ENCODE measurements at regions not wholly inside any gene's neighbourhood (a gene's known extent, or its start where the extent isn't known, plus 50 kb on each side); places are given as distances from the start of the nearest gene placed in this dataset.

- no peak overlapping the region for H2BK5ac ChIP-seq (ENCODE audit: low read depth, low read length)
- H2BK20ac ChIP-seq (ENCODE audit: low read length): no peak overlapping the region
- no peak overlapping the region; a peak in 1 of 7 replicates for H3K9ac ChIP-seq (replicated peaks in 1 of 4; ENCODE audit: extremely low read depth in 1 of 4, low read depth in 3 of 4, low read length in 3 of 4)
- 66% methylated on average over 2 of the region's 2 CpGs; no CpG with 5 or more reads in 1 of the 2 experiments for WGBS, 2 experiments (ENCODE audit: extremely low coverage in 1 of 2, insufficient coverage in 1 of 2, insufficient read length in 1 of 2, insufficient replicate concordance in 2 of 2, low coverage in 1 of 2, low lambda C conversion rate in 2 of 2, missing lambda C conversion rate in 1 of 2)
- peaks cover 7% of the 10 kb centered on the region; the same call in 1 of the 2 replicates for H3K23me2 ChIP-seq (ENCODE audit: low read depth, low read length)
- no peak overlapping the region for H3K18ac ChIP-seq (ENCODE audit: extremely low read depth, low read length)
- ChIA-PET CTCF (ENCODE audit: partially characterized antibody) (no interaction called here), POLR2A (ENCODE audit: partially characterized antibody) (no interaction called here)
- no peak overlapping the region for H3K56ac ChIP-seq (replicated peaks; ENCODE audit: insufficient read length, low read depth, low read length)
- no peak overlapping the region for H4K5ac ChIP-seq (ENCODE audit: insufficient read length, low read depth, low read length)
- H3K27me3 ChIP-seq (replicated peaks in 1 of 4; ENCODE audit: control insufficient read depth in 3 of 4, extremely low read depth in 1 of 4, insufficient read depth in 3 of 4, low read length in 3 of 4): no peaks in the 10 kb centered on the region
- H3K27ac ChIP-seq (ENCODE audit: low read depth, low read length): no peak overlapping the region
- DNase-seq (ENCODE audit: low read depth in 1 of 2, low spot score in 2 of 2) (no peak), FAIRE-seq (no peak)
- H3K4ac ChIP-seq (replicated peaks; ENCODE audit: insufficient read length, low read depth, low read length): no peak overlapping the region
- no peak overlapping the region for H2AFZ ChIP-seq (ENCODE audit: low read length)
- H3K79me1 ChIP-seq (ENCODE audit: low read depth, low read length): no peaks in the 10 kb centered on the region
- no peak overlapping the region for H3K14ac ChIP-seq (ENCODE audit: insufficient read length)
- no peak overlapping the region for H2BK120ac ChIP-seq (replicated peaks; ENCODE audit: low read depth, low read length)
- peak overlapping the region in 1 of 2 experiments; percentile 18; a peak in 3 of 4 replicates for H3K4me2 ChIP-seq (ENCODE audit: insufficient read depth in 1 of 2, low read depth in 2 of 2, low read length in 2 of 2)
- peaks cover 0 to 17% (median 7%) of the 10 kb centered on the region in 4 experiments; a peak in 5 of 7 replicates for H3K4me1 ChIP-seq (replicated peaks in 1 of 4; ENCODE audit: control insufficient read depth in 3 of 4, insufficient read depth in 4 of 4, low read length in 3 of 4)
- no peak overlapping the region for H3K23ac ChIP-seq (ENCODE audit: insufficient read length)
- H4K8ac ChIP-seq (ENCODE audit: extremely low read depth, insufficient read depth, low read length): no peak overlapping the region
- H3K4me3 ChIP-seq (ENCODE audit: extremely low read depth in 1 of 4, insufficient read depth in 2 of 4, low read depth in 3 of 4, low read length in 4 of 4): no peak overlapping the region
- H4K91ac ChIP-seq (replicated peaks; ENCODE audit: insufficient read length, low read length): no peak overlapping the region
- no peak overlapping the region for H2AK5ac ChIP-seq (ENCODE audit: low read depth, low read length)
- H2BK12ac ChIP-seq (ENCODE audit: low read depth, low read length): no peak overlapping the region
- no peaks in the 10 kb centered on the region for H3K9me3 ChIP-seq (ENCODE audit: insufficient read depth in 2 of 2, low read depth in 1 of 2, low read length in 1 of 2)
- H3K79me2 ChIP-seq (ENCODE audit: control insufficient read depth in 1 of 2, insufficient read depth in 2 of 2, low read length in 2 of 2): peaks cover 0 to 21% of the 10 kb centered on the region in 2 experiments; a peak in 3 of 4 replicates
- H3K36me3 ChIP-seq (ENCODE audit: control insufficient read depth in 2 of 4, insufficient read depth in 4 of 4, low read length in 3 of 4): no peaks in the 10 kb centered on the region
- no peaks in the 10 kb centered on the region for H4K20me1 ChIP-seq (replicated peaks in 1 of 2; ENCODE audit: control insufficient read depth in 1 of 2, insufficient read depth in 2 of 2, low read length in 2 of 2)
- no peak overlapping the region for H2BK15ac ChIP-seq (ENCODE audit: low read length)
- TF ChIP-seq TEAD4 (IDR thresholded peaks at IDR 0.05; ENCODE audit: low read depth, low read length) (no peak), GABPA (IDR thresholded peaks at IDR 0.05; ENCODE audit: borderline replicate concordance, insufficient read depth, low read length) (no peak), KDM4A (IDR thresholded peaks at IDR 0.05; ENCODE audit: low read depth, low read length, severe bottlenecking) (no peak), BACH1 (IDR thresholded peaks at IDR 0.05; ENCODE audit: low read length) (no peak), CEBPB (IDR thresholded peaks at IDR 0.05; ENCODE audit: low read depth, low read length) (no peak), KDM1A (IDR thresholded peaks at IDR 0.05; ENCODE audit: borderline replicate concordance, low read length) (no peak), SUZ12 (IDR thresholded peaks at IDR 0.05; ENCODE audit: low read length) (no peak), HDAC2 (IDR thresholded peaks at IDR 0.05; ENCODE audit: borderline replicate concordance in 1 of 2, low read depth in 2 of 2, low read length in 2 of 2) (no peak)
- TF ChIP-seq, protein P1, sequence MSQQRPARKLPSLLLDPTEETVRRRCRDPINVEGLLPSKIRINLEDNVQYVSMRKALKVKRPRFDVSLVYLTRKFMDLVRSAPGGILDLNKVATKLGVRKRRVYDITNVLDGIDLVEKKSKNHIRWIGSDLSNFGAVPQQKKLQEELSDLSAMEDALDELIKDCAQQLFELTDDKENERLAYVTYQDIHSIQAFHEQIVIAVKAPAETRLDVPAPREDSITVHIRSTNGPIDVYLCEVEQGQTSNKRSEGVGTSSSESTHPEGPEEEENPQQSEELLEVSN (IDR thresholded peaks at IDR 0.05): no peak
- TF ChIP-seq, protein P2, sequence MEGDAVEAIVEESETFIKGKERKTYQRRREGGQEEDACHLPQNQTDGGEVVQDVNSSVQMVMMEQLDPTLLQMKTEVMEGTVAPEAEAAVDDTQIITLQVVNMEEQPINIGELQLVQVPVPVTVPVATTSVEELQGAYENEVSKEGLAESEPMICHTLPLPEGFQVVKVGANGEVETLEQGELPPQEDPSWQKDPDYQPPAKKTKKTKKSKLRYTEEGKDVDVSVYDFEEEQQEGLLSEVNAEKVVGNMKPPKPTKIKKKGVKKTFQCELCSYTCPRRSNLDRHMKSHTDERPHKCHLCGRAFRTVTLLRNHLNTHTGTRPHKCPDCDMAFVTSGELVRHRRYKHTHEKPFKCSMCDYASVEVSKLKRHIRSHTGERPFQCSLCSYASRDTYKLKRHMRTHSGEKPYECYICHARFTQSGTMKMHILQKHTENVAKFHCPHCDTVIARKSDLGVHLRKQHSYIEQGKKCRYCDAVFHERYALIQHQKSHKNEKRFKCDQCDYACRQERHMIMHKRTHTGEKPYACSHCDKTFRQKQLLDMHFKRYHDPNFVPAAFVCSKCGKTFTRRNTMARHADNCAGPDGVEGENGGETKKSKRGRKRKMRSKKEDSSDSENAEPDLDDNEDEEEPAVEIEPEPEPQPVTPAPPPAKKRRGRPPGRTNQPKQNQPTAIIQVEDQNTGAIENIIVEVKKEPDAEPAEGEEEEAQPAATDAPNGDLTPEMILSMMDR (IDR thresholded peaks at IDR 0.05; ENCODE audit: control extremely low read depth in 1 of 3, insufficient read depth in 1 of 3, low read depth in 1 of 3, low read length in 3 of 3): no peak
These were observed 218.4 kb upstream of the DTNA start for GRCh38 chr18:34491719-34492118.
